ENCODE measurements at regions not wholly inside any gene's neighbourhood (a gene's known extent, or its start where the extent isn't known, plus 50 kb on each side); places are given as distances from the start of the nearest gene placed in this dataset.

GRCh38 chr3:24598695-24599470 lies 104.2 kb upstream of the THRB start:
- DNase-seq, result no peak

DNA sequence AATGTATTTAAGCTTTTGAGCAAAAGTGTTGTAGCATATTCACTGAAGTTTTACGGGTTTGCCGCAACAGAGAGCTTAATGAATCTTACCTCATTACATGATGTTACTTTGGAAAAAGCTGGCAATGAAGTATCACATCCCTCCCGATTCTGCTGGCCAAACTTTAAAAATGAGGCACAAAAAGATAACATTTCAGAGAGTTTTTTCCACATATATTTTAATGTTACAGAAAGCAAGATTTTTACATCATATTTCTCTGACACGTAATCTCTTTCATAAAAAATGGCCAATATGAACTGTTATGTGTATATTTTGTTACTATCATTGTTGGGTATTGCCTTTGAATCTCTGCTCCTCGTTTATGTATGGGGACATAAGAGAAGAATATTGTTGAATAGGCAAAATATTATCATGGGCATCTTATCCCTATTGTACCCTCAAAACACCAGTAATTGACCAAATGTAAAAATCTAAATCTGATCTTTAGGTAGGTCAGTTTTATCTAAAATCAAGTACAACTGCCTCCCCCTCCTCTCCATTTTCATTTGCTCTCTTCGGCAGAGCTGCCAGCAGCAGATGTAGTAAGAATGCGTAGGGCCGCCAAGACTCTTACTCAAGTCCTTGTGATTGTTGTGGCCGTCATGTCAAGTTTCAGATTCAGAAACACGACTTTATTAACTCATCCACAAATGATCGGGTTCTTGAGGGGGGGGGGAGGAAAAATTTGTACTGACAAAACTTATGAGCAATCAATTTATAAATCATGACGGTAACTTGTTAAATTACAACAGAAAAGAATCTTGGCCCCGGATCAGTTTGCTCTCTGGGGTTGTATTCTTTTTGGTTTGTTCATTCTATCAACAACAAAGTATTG lies 106.7 kb upstream of the THRB start:
- no peak for DNase-seq

GRCh38 chr3:24604215-24604614 lies 109.6 kb upstream of the THRB start:
- DNase-seq, result no peak

GRCh38 chr3:24605511-24606028 lies 110.9 kb upstream of the THRB start:
- DNase-seq, result no peak

GRCh38 chr3:24607281-24607680 lies 112.6 kb upstream of the THRB start:
- DNase-seq, result no peak

DNA sequence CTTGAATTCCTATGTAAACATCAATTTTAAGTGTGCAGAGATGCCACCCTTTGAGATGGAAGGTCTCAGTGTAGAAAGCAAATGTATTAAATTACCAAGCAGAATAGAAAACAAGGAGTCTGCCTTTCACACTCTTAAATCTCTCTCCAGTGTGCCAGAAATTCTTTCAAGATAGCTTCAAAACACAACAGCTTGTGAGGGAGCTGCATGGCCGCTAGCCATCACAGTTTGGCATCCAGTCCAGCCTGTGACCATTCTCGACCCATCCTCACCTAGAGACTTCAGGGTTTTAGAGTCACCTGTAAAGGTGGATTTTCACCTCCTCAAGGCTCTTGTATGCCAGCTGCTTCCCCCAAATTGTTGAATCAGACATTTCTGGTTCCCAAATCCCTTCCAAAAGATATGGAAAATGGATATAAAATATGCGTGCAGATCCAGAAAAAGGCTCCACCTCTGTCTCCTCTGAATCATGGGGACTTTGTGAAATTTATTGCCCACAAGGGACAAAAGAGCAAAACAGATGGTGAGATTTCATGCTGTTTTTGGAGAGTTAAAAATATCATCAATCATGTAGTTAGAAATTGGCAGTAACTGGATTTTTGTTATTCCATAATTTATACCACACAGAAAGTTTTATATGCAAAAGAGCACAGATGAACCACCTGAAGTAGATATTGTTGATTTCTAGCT lies 114.2 kb upstream of the THRB start:
- DNase-seq, result no peak

DNA sequence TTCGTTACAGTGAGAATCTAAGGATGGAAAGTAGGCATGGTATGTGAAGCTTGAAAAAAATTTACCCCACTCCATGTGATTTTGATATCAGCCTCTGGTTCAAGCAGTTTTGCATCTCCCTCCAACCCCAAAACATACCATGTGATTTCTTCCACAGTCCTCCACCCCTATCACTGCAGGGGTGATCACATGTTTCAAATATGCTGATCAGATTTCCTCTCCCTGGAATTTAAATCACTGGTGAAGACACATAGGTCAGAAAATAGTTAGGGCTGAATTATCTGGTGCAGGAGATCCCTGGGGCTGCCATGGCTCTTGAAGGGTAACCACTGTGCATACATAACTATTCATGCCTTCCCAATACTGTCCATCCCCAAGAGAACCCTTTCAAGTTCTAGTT lies 119.7 kb upstream of the THRB start:
- DNase-seq, result no peak

DNA sequence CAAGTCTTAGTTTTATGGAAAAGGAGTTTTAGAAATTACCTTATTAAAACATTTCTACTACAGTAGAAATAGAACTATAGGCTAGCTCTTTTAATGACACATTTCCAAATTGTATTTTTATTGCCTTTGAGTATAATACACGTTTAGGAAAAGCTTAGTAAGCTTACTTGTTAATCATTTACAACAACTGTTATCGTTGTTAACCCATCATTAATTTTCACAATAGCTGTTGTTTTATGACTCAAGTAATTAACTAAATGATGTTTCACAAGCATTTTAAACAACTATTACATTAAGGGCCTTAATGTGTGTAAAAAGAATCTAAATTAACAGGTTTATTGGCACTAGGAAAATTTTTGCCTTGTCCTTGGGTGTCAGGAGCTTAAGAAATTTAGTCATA lies 120.5 kb upstream of the THRB start:
- DNase-seq, result no peak

- DNase-seq, result no peak
These were observed 121.6 kb upstream of the THRB start for GRCh38 chr3:24616110-24616829.

DNA sequence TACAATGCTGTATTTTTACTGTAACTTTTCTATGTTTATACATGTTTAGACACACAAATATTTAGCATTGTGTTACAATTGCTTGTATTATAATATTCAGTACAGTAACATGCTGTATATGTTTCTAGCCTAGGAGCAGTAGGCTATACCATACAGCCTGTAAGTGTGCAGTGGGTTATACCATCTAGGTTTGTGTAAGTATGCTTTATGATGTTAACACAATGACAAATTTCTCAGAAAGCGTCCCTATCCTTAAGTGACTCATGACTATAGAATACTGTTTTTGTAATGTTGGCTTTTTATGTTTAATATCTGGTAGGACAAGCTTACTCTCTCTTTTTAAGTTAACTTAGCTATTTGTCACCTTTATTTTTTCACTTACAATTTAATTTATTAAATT lies 127.5 kb upstream of the THRB start:
- no peak for DNase-seq

DNA sequence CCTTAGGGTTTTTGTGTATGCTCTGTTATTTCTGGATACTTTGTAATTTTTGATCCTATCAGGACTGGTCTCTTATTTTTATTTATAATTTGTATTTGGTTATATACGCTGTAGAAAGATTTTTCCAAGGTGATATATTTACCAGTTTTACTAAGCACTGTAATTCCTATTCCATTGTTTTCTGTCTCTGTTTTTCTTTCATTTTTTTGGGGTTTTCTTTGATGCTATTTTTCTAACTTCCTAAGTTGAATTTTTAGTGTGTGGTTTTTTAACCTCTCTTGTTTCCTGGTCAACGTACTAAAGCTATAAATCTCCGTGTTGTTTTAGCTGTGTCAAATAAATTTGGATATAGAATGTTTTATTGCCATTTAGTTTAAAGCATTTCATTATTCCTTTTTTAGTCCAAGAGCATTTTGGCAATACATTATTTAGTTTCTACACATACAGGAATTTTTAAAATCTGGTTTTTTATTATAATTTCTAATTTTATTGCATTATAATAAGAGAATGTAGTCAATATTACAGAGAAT lies 128.1 kb upstream of the THRB start:
- no peak for DNase-seq

- DNase-seq, result no peak
These were observed 129.0 kb upstream of the THRB start for GRCh38 chr3:24623657-24624056.

DNA sequence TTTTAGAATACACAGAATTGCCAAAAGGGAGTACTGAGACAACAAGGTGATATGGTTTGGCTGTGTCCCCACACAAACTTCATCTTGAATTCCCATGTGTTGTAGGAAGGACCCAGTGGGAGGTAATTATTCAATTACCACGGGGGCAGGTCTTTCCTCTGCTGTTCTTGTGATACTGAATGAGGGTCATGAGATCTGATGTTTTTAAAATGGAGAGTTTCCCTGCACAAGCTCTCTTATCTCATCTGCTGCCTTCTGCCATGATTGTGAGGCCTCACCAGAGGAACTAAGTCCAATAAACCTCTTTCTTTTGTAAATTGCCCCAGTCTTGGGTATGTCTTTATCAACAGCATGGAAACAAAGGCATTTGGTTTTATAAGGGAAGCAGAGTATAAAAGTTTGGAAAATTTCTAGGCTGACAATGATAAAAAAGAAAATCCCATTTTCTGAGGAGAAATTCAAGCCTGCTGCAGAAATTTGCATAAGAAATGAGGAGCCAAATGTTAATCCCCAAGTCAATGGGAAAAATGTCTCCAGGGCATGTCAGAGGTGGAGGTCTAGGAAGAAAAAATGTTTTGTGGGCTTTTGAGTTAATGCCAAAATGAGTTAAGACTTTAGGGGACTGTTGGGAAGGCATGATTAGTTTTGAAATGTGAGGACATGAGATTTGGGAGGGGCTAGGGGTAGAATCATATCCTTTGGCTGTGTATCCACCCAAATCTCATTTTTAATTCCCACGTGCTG lies 130.5 kb upstream of the THRB start:
- DNase-seq, result no peak

GRCh38 chr3:24628523-24629258 lies 134.0 kb upstream of the THRB start:
- DNase-seq, result no peak

DNA sequence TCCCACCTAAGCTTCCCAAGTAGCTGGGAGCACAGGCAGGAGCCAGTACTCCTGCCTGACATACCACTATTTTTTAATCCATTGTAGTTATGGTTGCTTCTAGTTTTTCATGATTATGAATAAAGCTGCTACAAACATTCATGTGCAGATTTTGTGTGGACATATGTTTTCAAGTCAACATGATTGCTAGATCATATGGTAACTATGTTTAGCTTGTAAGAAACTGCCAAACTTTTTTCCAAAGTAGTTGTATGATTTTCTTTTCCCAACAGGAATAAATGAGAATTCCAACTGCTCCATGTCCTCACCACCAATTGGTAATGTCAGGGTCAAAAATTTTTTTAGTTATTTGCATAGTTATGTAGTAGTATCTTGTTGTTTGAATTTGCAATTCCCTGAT lies 136.8 kb upstream of the THRB start:
- no peak for DNase-seq

GRCh38 chr3:24639061-24639460 lies 144.4 kb upstream of the THRB start:
- DNase-seq, result no peak

DNA sequence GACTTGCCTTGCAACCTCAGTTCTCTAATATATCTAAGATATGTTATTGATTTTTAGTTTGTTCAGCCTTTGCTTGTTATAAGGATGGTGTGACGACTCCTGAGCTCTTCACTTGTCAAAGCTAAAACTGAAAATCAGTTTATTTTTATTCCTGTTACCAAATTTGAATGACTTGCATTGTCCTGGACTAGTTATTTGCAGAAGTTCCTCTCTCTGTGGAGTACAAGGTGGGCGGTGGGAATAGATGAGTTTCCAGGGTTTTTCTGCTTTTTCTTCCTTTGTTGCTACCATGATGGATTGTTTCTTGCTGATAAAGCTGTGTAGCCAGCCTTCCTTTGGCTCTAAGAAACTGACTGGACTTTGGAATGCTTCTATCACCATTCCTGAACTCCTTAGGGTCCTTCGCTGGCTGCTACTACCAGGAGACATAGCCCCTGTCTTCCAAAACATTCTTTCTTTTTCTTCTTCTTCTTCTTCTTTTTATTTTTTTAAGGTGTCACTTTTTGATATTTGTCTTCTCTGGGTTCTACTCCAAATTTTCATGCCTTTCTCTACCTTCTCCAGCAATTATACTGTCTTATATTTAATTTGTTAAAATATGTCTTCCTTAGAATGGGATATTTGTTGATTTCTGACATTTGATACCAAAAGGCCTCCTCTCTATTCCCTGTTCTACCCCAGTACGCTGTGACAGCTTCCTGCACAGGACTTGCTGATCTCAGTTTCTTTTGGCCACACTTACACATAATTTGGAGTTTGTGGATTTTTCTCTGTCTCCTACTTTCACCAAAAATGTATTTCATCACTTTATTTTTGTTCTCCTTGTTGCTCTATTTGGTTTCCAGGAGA lies 145.1 kb upstream of the THRB start:
- DNase-seq, result peak; percentile 7 to 58

DNA sequence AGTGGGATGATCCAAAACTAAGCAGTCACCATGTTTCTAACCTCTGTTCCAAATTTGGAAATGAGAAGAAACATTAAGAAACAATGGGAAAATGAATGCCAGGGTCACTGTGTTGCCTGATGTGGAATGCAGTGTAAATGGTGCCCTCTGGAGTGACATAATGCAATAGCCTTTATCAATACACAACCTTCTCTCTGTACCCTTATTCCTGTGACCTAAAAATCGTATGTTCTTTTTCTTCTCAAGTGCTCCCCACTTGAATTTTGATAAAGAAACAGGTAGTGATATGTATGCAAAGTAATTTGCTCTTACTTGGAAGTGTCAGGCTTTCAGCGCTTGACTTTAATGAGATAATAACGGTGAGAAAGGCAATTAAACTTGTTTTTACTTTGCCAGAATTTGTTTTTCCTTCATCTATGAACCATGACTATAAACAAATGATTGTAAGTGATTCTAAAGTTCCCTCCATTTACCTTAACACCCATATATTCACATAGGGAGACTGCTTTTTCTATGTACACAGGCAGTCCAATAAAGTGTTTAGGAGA lies 145.8 kb upstream of the THRB start:
- peak; percentile 37 to 54 for DNase-seq

- no peak for DNase-seq
These were observed 147.0 kb upstream of the THRB start for GRCh38 chr3:24641628-24642027.

DNA sequence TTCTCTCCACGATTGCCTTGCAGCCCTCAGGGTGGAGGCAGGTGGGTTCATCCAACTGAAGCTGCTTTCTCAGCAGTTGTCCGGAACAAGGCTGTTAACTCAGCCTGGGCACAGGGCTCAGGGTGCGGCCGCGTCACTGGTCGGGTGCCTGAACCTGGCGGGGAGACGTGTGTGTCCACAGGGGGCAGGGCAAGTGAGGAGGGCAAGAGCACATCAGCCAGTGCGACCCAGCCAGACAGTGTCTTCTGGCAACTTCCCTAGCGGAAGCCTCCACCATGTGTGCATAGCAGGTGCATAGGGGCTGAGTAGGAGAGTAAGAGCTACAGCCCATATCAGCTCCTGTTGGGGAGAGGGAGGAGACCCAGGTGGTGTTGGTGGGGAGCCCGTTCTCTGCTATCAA lies 150.4 kb upstream of the THRB start:
- DNase-seq, result no peak
